HEK293 (cell line): ENCODE measurements at regions not wholly inside any gene's neighbourhood (a gene's known extent, or its start where the extent isn't known, plus 50 kb on each side); places are given as distances from the start of the nearest gene placed in this dataset.

Experiments
- CTCF ChIA-PET: fragments of 350-600 bp; formaldehyde crosslinking; extraction: SDS; loops from one replicate; lab custom pipeline; 2021; ENCODE audit warnings: antibody characterized with exemption; lab: Yijun Ruan, JAX
- POLR2A ChIA-PET: fragments of 300-600 bp; formaldehyde crosslinking; extraction: SDS; loops from one replicate; lab custom pipeline; 2020; ENCODE audit warnings: antibody characterized with exemption, inconsistent platforms; lab: Yijun Ruan, JAX
- H3K27ac ChIP-seq: fragments of 200-500 bp; sonication (Bioruptor generic); 2 replicates; pipeline ENCODE4 v1.5.1; 2014; ENCODE audit warnings: low read depth, low read length, control low read depth, inconsistent platforms; ENCODE audit errors: extremely low read depth
- H3K36me3 ChIP-seq, 2 experiments: fragments of 200-500 bp in 1 of 2; sonication (Bioruptor generic) in 1 of 2; 1 replicate in 1 of 2; 2 replicates in 1 of 2; pipeline ENCODE4 v1.5.1; 2014 to 2017; ENCODE audit warnings: inconsistent platforms in 2 of 2, low read length in 2 of 2; ENCODE audit not compliant: control insufficient read depth in 2 of 2, insufficient read depth in 1 of 2
- H3K4me1 ChIP-seq: fragments of 200-500 bp; sonication (Bioruptor generic); 2 replicates; pipeline ENCODE4 v1.5.1; 2014; ENCODE audit warnings: mild to moderate bottlenecking, low read length, inconsistent platforms; ENCODE audit not compliant: control insufficient read depth, insufficient read depth
- H3K4me3 ChIP-seq: 2 replicates; pipeline ENCODE4 v1.5.1; 2011; ENCODE audit warnings: low read depth, mild to moderate bottlenecking, control low read depth, low read length, moderate library complexity
- H3K9me3 ChIP-seq: fragments of 200-500 bp; sonication (Bioruptor generic); 2 replicates; pipeline ENCODE4 v1.5.1; 2014; ENCODE audit warnings: low read depth, low read length, inconsistent platforms; ENCODE audit not compliant: control insufficient read depth, insufficient read depth
- BCL11B ChIP-seq: fragments of 450-650 bp; formaldehyde crosslinking; IDR thresholded peaks from 2 replicates; pipeline ENCODE4 v1.5.1; 2016; ENCODE audit warnings: low read depth, missing biosample characterization, missing genetic modification characterization
- EGR2 ChIP-seq: fragments of 450-650 bp; formaldehyde crosslinking; IDR thresholded peaks from 2 replicates; pipeline ENCODE4 v1.5.1; 2016; ENCODE audit warnings: low read depth, missing biosample characterization, missing genetic modification characterization
- IKZF3 ChIP-seq: fragments of 450-650 bp; IDR thresholded peaks from 2 replicates; pipeline ENCODE4 v1.5.0; 2018; ENCODE audit warnings: missing biosample characterization, mild to moderate bottlenecking, missing genetic modification characterization, moderate library complexity
- MEIS1 ChIP-seq: sonication (generic); formaldehyde crosslinking; IDR thresholded peaks from 2 replicates; pipeline ENCODE4 v1.8.1; 2022; ENCODE audit warnings: missing genetic modification reagents, mild to moderate bottlenecking, borderline replicate concordance
- ZNF146 ChIP-seq: fragments of 450-650 bp; formaldehyde crosslinking; IDR thresholded peaks from 2 replicates; pipeline ENCODE4 v1.5.1; 2016; ENCODE audit warnings: missing biosample characterization, missing genetic modification characterization
- ZNF302 ChIP-seq: fragments of 450-650 bp; formaldehyde crosslinking; IDR thresholded peaks from 2 replicates; pipeline ENCODE4 v1.5.1; 2016; ENCODE audit warnings: missing biosample characterization, missing genetic modification characterization, low read depth
- ZNF350 ChIP-seq: fragments of 450-650 bp; formaldehyde crosslinking; IDR thresholded peaks from 2 replicates; pipeline ENCODE4 v1.5.0; 2017; ENCODE audit warnings: missing biosample characterization, mild to moderate bottlenecking, missing genetic modification characterization
- ZNF433 ChIP-seq: fragments of 450-650 bp; formaldehyde crosslinking; IDR thresholded peaks from 2 replicates; pipeline ENCODE4 v1.5.1; 2016; ENCODE audit warnings: missing biosample characterization, missing genetic modification characterization, low read depth
- ZNF48 ChIP-seq: fragments of 450-650 bp; formaldehyde crosslinking; IDR thresholded peaks from 2 replicates; pipeline ENCODE4 v1.5.1; 2016; ENCODE audit warnings: missing biosample characterization, missing genetic modification characterization
- ZNF510 ChIP-seq: fragments of 450-650 bp; formaldehyde crosslinking; IDR thresholded peaks from 2 replicates; pipeline ENCODE4 v1.5.1; 2018; ENCODE audit warnings: mild to moderate bottlenecking, missing genetic modification characterization, missing biosample characterization; ENCODE audit not compliant: insufficient replicate concordance
- ZNF529 ChIP-seq: fragments of 450-650 bp; formaldehyde crosslinking; IDR thresholded peaks from 2 replicates; pipeline ENCODE4 v1.5.1; 2017; ENCODE audit warnings: missing genetic modification characterization, missing biosample characterization; ENCODE audit not compliant: insufficient replicate concordance
- ZNF549 ChIP-seq: fragments of 450-650 bp; IDR thresholded peaks from 2 replicates; pipeline ENCODE4 v1.5.1; 2018; ENCODE audit warnings: missing biosample characterization, missing genetic modification characterization, mild to moderate bottlenecking, inconsistent platforms, moderate library complexity
- ZNF560 ChIP-seq: fragments of 450-650 bp; formaldehyde crosslinking; IDR thresholded peaks from 2 replicates; pipeline ENCODE4 v1.5.1; 2017; ENCODE audit warnings: missing biosample characterization, missing genetic modification characterization, borderline replicate concordance
- ZNF585B ChIP-seq: fragments of 450-650 bp; formaldehyde crosslinking; IDR thresholded peaks from 2 replicates; pipeline ENCODE4 v1.5.1; 2016; ENCODE audit warnings: missing biosample characterization, missing genetic modification characterization
- ZNF658 ChIP-seq: fragments of 450-650 bp; formaldehyde crosslinking; IDR thresholded peaks from 2 replicates; pipeline ENCODE4; 2016; ENCODE audit warnings: missing biosample characterization, missing genetic modification characterization
- ZSCAN23 ChIP-seq: fragments of 450-650 bp; formaldehyde crosslinking; IDR thresholded peaks from 2 replicates; pipeline ENCODE4 v1.5.1; 2016; ENCODE audit warnings: missing biosample characterization, missing genetic modification characterization
- TF ChIP-seq, protein P1 (sequence below): fragments of 450-650 bp; formaldehyde crosslinking; conservative IDR thresholded peaks from 2 replicates; pipeline ENCODE4 v1.5.1; 2016; ENCODE audit warnings: low read depth, missing biosample characterization, missing genetic modification characterization
- TF ChIP-seq, protein P2 (sequence below): fragments of 450-650 bp; formaldehyde crosslinking; IDR thresholded peaks from 2 replicates; pipeline ENCODE4 v1.5.1; 2016; ENCODE audit warnings: missing biosample characterization, missing genetic modification characterization
- TF ChIP-seq, protein P3 (sequence below): fragments of 450-650 bp; formaldehyde crosslinking; IDR thresholded peaks from 2 replicates; pipeline ENCODE4 v1.5.1; 2016; ENCODE audit warnings: missing biosample characterization, missing genetic modification characterization
- TF ChIP-seq, protein P4 (sequence below): fragments of 450-650 bp; formaldehyde crosslinking; IDR thresholded peaks from 2 replicates; pipeline ENCODE4 v1.5.1; 2017; ENCODE audit warnings: missing biosample characterization, missing genetic modification characterization
- TF ChIP-seq, protein P5 (sequence below): fragments of 450-650 bp; formaldehyde crosslinking; IDR thresholded peaks from 2 replicates; pipeline ENCODE4 v1.5.1; 2017; ENCODE audit warnings: missing biosample characterization, missing genetic modification characterization

DNA sequence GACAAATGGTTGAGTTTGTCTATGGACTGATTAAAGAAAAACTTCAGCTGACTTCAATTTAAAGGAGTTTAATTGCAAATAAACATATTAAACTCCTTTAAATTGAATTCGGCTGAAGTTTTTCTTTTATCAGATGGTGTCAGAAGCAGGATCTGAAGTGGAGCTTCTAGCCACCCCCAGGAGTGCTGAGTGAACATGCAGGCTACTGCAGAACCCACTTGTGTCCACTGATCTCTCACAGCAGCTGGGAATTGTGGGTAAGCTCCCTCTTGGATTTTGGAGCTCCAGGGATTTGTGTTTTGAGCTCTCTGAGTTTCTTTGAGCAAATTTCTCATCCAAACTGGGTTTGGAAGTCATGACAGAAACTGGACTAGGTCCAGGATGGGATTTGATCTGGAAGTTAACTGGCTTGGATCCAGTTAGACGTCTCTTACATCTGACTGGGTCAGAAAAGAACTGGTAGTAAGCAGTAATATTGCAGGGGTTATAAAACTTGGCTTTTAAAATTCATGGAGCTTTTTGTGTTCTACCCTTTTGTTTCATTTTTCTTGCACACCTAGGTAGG is 95.8 kb upstream of the UST start (continued):
- TF ChIP-seq, protein P1, sequence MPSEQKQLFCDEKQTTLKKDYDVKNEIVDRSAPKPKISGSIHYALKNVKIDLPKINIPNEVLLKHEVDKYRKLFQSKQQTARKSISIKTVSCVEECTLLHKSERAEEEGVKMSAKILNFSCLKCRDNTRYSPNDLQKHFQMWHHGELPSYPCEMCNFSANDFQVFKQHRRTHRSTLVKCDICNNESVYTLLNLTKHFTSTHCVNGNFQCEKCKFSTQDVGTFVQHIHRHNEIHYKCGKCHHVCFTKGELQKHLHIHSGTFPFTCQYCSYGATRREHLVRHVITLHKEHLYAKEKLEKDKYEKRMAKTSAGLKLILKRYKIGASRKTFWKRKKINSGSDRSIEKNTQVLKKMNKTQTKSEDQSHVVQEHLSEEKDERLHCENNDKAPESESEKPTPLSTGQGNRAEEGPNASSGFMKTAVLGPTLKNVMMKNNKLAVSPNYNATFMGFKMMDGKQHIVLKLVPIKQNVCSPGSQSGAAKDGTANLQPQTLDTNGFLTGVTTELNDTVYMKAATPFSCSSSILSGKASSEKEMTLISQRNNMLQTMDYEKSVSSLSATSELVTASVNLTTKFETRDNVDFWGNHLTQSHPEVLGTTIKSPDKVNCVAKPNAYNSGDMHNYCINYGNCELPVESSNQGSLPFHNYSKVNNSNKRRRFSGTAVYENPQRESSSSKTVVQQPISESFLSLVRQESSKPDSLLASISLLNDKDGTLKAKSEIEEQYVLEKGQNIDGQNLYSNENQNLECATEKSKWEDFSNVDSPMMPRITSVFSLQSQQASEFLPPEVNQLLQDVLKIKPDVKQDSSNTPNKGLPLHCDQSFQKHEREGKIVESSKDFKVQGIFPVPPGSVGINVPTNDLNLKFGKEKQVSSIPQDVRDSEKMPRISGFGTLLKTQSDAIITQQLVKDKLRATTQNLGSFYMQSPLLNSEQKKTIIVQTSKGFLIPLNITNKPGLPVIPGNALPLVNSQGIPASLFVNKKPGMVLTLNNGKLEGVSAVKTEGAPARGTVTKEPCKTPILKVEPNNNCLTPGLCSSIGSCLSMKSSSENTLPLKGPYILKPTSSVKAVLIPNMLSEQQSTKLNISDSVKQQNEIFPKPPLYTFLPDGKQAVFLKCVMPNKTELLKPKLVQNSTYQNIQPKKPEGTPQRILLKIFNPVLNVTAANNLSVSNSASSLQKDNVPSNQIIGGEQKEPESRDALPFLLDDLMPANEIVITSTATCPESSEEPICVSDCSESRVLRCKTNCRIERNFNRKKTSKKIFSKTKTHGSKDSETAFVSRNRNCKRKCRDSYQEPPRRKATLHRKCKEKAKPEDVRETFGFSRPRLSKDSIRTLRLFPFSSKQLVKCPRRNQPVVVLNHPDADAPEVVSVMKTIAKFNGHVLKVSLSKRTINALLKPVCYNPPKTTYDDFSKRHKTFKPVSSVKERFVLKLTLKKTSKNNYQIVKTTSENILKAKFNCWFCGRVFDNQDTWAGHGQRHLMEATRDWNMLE (tag by site-specific recombination) = no peak
- TF ChIP-seq BCL11B = no peak
- no peak for TF ChIP-seq ZNF302 (tag by site-specific recombination)
- no peak for TF ChIP-seq ZNF350
- TF ChIP-seq, protein P2, sequence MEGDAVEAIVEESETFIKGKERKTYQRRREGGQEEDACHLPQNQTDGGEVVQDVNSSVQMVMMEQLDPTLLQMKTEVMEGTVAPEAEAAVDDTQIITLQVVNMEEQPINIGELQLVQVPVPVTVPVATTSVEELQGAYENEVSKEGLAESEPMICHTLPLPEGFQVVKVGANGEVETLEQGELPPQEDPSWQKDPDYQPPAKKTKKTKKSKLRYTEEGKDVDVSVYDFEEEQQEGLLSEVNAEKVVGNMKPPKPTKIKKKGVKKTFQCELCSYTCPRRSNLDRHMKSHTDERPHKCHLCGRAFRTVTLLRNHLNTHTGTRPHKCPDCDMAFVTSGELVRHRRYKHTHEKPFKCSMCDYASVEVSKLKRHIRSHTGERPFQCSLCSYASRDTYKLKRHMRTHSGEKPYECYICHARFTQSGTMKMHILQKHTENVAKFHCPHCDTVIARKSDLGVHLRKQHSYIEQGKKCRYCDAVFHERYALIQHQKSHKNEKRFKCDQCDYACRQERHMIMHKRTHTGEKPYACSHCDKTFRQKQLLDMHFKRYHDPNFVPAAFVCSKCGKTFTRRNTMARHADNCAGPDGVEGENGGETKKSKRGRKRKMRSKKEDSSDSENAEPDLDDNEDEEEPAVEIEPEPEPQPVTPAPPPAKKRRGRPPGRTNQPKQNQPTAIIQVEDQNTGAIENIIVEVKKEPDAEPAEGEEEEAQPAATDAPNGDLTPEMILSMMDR = no peak
- TF ChIP-seq MEIS1 (CRISPR knock-in tag) = no peak
- no peak for TF ChIP-seq ZNF549
- TF ChIP-seq ZNF585B (tag by site-specific recombination) = no peak
- no peak for TF ChIP-seq ZNF658 (tag by site-specific recombination)
- no peak for TF ChIP-seq ZNF433 (tag by site-specific recombination)
- no peak for TF ChIP-seq ZNF48 (tag by site-specific recombination)
- TF ChIP-seq, all 188 proteins: peak for 0

DNA sequence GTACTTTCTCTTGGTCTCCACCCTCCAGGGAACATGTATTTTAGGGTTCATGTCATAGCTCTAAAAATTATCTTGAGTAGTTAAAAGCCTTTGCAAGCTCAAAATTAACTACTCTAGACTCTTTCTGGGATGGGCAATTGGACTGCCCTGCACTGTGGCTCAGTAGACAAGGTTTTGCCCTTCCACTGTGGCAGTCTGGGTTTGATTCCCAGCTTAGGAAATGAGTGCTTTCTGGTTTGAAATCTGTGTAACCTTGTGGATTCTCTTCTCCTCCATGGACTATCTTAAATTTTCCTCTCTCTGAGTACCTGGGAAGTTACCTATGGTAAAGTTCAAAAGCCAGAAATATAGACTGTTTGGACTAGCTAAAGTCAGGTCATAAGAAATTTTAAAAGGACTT is 94.6 kb upstream of the UST start:
- Histone ChIP-seq H3K4me3 (no peak overlapping the region), H3K36me3 (no peaks in the 10 kb centered on the region), H3K9me3 (no peaks in the 10 kb centered on the region; the same call in 1 of the 2 replicates), H3K27ac (no peak overlapping the region), H3K4me1 (no peaks in the 10 kb centered on the region)
- CTCF ChIA-PET = interaction anchor here (0.5 to 0.8 kb wide), 3 partner anchors 11 to 1143 kb away, joined by 3 read pairs; no protein-coding TSS in a partner anchor
- POLR2A ChIA-PET = no interaction called here
- no peak for TF ChIP-seq ZNF529 (tag by site-specific recombination)
- TF ChIP-seq IKZF3 = no peak
- no peak for TF ChIP-seq ZSCAN23 (tag by site-specific recombination)
- TF ChIP-seq, protein P3, sequence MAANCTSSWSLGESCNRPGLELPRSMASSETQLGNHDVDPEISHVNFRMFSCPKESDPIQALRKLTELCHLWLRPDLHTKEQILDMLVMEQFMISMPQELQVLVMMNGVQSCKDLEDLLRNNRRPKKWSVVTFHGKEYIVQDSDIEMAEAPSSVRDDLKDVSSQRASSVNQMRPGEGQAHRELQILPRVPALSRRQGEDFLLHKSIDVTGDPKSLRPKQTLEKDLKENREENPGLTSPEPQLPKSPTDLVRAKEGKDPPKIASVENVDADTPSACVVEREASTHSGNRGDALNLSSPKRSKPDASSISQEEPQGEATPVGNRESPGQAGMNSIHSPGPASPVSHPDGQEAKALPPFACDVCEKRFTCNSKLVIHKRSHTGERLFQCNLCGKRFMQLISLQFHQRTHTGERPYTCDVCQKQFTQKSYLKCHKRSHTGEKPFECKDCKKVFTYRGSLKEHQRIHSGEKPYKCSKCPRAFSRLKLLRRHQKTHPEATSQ (tag by site-specific recombination) = no peak
- TF ChIP-seq, protein P4, sequence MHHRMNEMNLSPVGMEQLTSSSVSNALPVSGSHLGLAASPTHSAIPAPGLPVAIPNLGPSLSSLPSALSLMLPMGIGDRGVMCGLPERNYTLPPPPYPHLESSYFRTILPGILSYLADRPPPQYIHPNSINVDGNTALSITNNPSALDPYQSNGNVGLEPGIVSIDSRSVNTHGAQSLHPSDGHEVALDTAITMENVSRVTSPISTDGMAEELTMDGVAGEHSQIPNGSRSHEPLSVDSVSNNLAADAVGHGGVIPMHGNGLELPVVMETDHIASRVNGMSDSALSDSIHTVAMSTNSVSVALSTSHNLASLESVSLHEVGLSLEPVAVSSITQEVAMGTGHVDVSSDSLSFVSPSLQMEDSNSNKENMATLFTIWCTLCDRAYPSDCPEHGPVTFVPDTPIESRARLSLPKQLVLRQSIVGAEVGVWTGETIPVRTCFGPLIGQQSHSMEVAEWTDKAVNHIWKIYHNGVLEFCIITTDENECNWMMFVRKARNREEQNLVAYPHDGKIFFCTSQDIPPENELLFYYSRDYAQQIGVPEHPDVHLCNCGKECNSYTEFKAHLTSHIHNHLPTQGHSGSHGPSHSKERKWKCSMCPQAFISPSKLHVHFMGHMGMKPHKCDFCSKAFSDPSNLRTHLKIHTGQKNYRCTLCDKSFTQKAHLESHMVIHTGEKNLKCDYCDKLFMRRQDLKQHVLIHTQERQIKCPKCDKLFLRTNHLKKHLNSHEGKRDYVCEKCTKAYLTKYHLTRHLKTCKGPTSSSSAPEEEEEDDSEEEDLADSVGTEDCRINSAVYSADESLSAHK (tag by site-specific recombination) = no peak
- TF ChIP-seq ZNF510 = no peak
- TF ChIP-seq ZNF560 = no peak
- no peak for TF ChIP-seq ZNF146 (tag by site-specific recombination)
- TF ChIP-seq EGR2 (tag by site-specific recombination) = no peak
- TF ChIP-seq, protein P5, sequence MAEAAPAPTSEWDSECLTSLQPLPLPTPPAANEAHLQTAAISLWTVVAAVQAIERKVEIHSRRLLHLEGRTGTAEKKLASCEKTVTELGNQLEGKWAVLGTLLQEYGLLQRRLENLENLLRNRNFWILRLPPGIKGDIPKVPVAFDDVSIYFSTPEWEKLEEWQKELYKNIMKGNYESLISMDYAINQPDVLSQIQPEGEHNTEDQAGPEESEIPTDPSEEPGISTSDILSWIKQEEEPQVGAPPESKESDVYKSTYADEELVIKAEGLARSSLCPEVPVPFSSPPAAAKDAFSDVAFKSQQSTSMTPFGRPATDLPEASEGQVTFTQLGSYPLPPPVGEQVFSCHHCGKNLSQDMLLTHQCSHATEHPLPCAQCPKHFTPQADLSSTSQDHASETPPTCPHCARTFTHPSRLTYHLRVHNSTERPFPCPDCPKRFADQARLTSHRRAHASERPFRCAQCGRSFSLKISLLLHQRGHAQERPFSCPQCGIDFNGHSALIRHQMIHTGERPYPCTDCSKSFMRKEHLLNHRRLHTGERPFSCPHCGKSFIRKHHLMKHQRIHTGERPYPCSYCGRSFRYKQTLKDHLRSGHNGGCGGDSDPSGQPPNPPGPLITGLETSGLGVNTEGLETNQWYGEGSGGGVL (tag by site-specific recombination) = no peak
